Right forelimb (tissue), 1 donor: ENCODE measurements at regions not wholly inside any gene's neighbourhood (a gene's known extent, or its start where the extent isn't known, plus 50 kb on each side); places are given as distances from the start of the nearest gene placed in this dataset.
"Not testable (repeated sequence)": the region's sequence is repeated elsewhere in the genome, so short reads cannot be mapped to it uniquely, and the experiment has no call there.

ENCODE experiments used
- DNase-seq: peaks from one replicate; pipeline ENCODE4 v3.0.0-alpha.2; 2018

- no peak for DNase-seq
These were observed 237.5 kb upstream of the ANXA10 start for GRCh38 chr4:167854881-167855280.

- not testable (repeated sequence) for DNase-seq
These were observed 234.2 kb upstream of the ANXA10 start for GRCh38 chr4:167858127-167858526.

GRCh38 chr4:167867191-167867590 lies 225.1 kb upstream of the ANXA10 start:
- DNase-seq = no peak

GRCh38 chr4:167868163-167868562 lies 224.2 kb upstream of the ANXA10 start:
- no peak for DNase-seq

GRCh38 chr4:167873496-167873895 lies 218.8 kb upstream of the ANXA10 start:
- no peak for DNase-seq

- not testable (repeated sequence) for DNase-seq
These were observed 216.2 kb upstream of the ANXA10 start for GRCh38 chr4:167876091-167876490.

GRCh38 chr4:167877826-167878225 lies 214.5 kb upstream of the ANXA10 start:
- not testable (repeated sequence) for DNase-seq

GRCh38 chr4:167883266-167883665 lies 209.1 kb upstream of the ANXA10 start:
- no peak for DNase-seq

- DNase-seq = no peak
These were observed 207.3 kb upstream of the ANXA10 start for GRCh38 chr4:167885071-167885470.

- DNase-seq = no peak
These were observed 206.5 kb upstream of the ANXA10 start for GRCh38 chr4:167885872-167886271.

- no peak for DNase-seq
These were observed 204.6 kb upstream of the ANXA10 start for GRCh38 chr4:167887726-167888125.

- DNase-seq = no peak
These were observed 202.1 kb upstream of the ANXA10 start for GRCh38 chr4:167890226-167890625.

GRCh38 chr4:167893531-167893930 lies 198.8 kb upstream of the ANXA10 start:
- no peak for DNase-seq

- not testable (repeated sequence) for DNase-seq
These were observed 196.1 kb upstream of the ANXA10 start for GRCh38 chr4:167896260-167896659.

- no peak for DNase-seq
These were observed 195.2 kb upstream of the ANXA10 start for GRCh38 chr4:167897116-167897515.

- no peak for DNase-seq
These were observed 189.0 kb upstream of the ANXA10 start for GRCh38 chr4:167903291-167903721.

- DNase-seq = no peak
These were observed 185.5 kb upstream of the ANXA10 start for GRCh38 chr4:167906851-167907250.

GRCh38 chr4:167908816-167909215 lies 183.5 kb upstream of the ANXA10 start:
- no peak for DNase-seq

GRCh38 chr4:167912535-167912934 lies 179.8 kb upstream of the ANXA10 start:
- not testable (repeated sequence) for DNase-seq

GRCh38 chr4:167918077-167918476 lies 174.3 kb upstream of the ANXA10 start:
- no peak for DNase-seq

- no peak for DNase-seq
These were observed 162.2 kb upstream of the ANXA10 start for GRCh38 chr4:167930166-167930565.

GRCh38 chr4:167934216-167934615 lies 158.1 kb upstream of the ANXA10 start:
- no peak for DNase-seq

GRCh38 chr4:167939863-167940616 lies 152.3 kb upstream of the ANXA10 start:
- no peak for DNase-seq

GRCh38 chr4:167943872-167944505 lies 148.3 kb upstream of the ANXA10 start:
- no peak for DNase-seq

- no peak for DNase-seq
These were observed 147.6 kb upstream of the ANXA10 start for GRCh38 chr4:167944721-167945120.
